GM23248 (cell line): ENCODE measurements at regions not wholly inside any gene's neighbourhood (a gene's known extent, or its start where the extent isn't known, plus 50 kb on each side); places are given as distances from the start of the nearest gene placed in this dataset.

ENCODE experiments used
- DNase-seq: peaks from one replicate; pipeline ENCODE4 v3.0.0-alpha.2; 2015
- H2AFZ ChIP-seq: fragments of 200-600 bp; sonication (generic); 2 replicates; pipeline ENCODE4 v1.6.1; 2016; ENCODE audit warnings: antibody characterized with exemption
- H3F3A ChIP-seq: fragments of 200-600 bp; sonication (generic); 2 replicates; pipeline ENCODE4 v1.6.1; 2016; ENCODE audit warnings: mild to moderate bottlenecking, antibody characterized with exemption, mixed run types; ENCODE audit not compliant: insufficient read depth
- H3K27ac ChIP-seq: fragments of 200-600 bp; sonication (generic); 2 replicates; pipeline ENCODE4 v1.5.1; 2016; ENCODE audit warnings: mild to moderate bottlenecking
- H3K27me3 ChIP-seq: fragments of 200-600 bp; sonication (generic); replicated peaks from 2 replicates; pipeline ENCODE4 v1.6.1; 2016; ENCODE audit warnings: mild to moderate bottlenecking; ENCODE audit not compliant: insufficient read depth
- H3K36me3 ChIP-seq: fragments of 200-600 bp; sonication (generic); 2 replicates; pipeline ENCODE4 v1.6.1; 2016; ENCODE audit warnings: low read depth, mild to moderate bottlenecking
- H3K4me1 ChIP-seq: fragments of 200-600 bp; sonication (generic); 2 replicates; pipeline ENCODE4 v1.6.1; 2016; ENCODE audit warnings: mild to moderate bottlenecking; ENCODE audit not compliant: insufficient read depth
- H3K4me2 ChIP-seq: fragments of 200-600 bp; sonication (generic); one replicate; pipeline ENCODE4 v1.6.1; 2016; ENCODE audit warnings: mild to moderate bottlenecking; ENCODE audit not compliant: unreplicated experiment
- H3K4me3 ChIP-seq: fragments of 200-600 bp; sonication (generic); 2 replicates; pipeline ENCODE4 v1.5.1; 2016; ENCODE audit warnings: mild to moderate bottlenecking
- H3K79me2 ChIP-seq: fragments of 200-600 bp; sonication (generic); 2 replicates; pipeline ENCODE4 v1.6.1; 2016; ENCODE audit warnings: mild to moderate bottlenecking; ENCODE audit not compliant: insufficient read depth
- H3K9ac ChIP-seq: fragments of 200-600 bp; sonication (generic); 2 replicates; pipeline ENCODE4 v1.6.1; 2016; ENCODE audit warnings: mild to moderate bottlenecking
- H3K9me2 ChIP-seq: fragments of 200-600 bp; sonication (generic); 2 replicates; pipeline ENCODE4 v1.6.1; 2016; ENCODE audit warnings: mixed run types, mild to moderate bottlenecking, moderate library complexity; ENCODE audit not compliant: insufficient read depth
- H3K9me3 ChIP-seq: fragments of 200-600 bp; sonication (generic); one replicate; pipeline ENCODE4 v1.6.1; 2017; ENCODE audit warnings: low read depth
- H4K20me1 ChIP-seq: fragments of 200-600 bp; sonication (generic); 2 replicates; pipeline ENCODE4 v1.6.0; 2016; ENCODE audit not compliant: insufficient read depth
- EZH2 ChIP-seq: fragments of 200-600 bp; sonication (generic); IDR thresholded peaks from 2 replicates; pipeline ENCODE4 v1.6.1; 2018; ENCODE audit warnings: antibody characterized with exemption, mild to moderate bottlenecking; ENCODE audit not compliant: insufficient read depth, poor library complexity, severe bottlenecking
- EZH2phosphoT487 ChIP-seq: fragments of 200-600 bp; sonication (generic); IDR thresholded peaks from 2 replicates; pipeline ENCODE4 v1.6.1; 2018; ENCODE audit warnings: antibody characterized with exemption, moderate library complexity, mild to moderate bottlenecking, low read depth; ENCODE audit not compliant: insufficient read depth
- WGBS, 2 experiments: methylation state at CpG; one replicate each; pipeline ENCODE4 v1.1.6; 2015 to 2017; ENCODE audit warnings: low lambda C conversion rate in 2 of 2, low coverage in 1 of 2; ENCODE audit errors: missing lambda C conversion rate in 2 of 2; 5-methylcytosine and 5-hydroxymethylcytosine counted together
- in situ Hi-C: fragments of 300-500 bp; cut with MboI; formaldehyde crosslinking; loops from 2 replicates; pipeline ENCODE4 v1.15.0; 2020

GRCh38 chr6:9982215-9982614 lies 432.7 kb downstream of the TFAP2A start:
- no peak overlapping the region for H2AFZ ChIP-seq
- WGBS, 2 experiments, result 36 to 39% methylated on average over 5 of the region's 5 CpGs
- no peaks in the 10 kb centered on the region for H3K27me3 ChIP-seq
- no peaks in the 10 kb centered on the region for H3K9me3 ChIP-seq
- H3K27ac ChIP-seq, result no peak overlapping the region
- in situ Hi-C loops, result no loop called here
- H3K4me3 ChIP-seq, result no peak overlapping the region
- no peak overlapping the region for H3K9ac ChIP-seq
- no peaks in the 10 kb centered on the region for H3F3A ChIP-seq
- no peaks in the 10 kb centered on the region for H3K36me3 ChIP-seq
- DNase-seq, result no peak
- H3K4me2 ChIP-seq, result no peak overlapping the region
- no peaks in the 10 kb centered on the region for H3K79me2 ChIP-seq
- no peaks in the 10 kb centered on the region for H3K9me2 ChIP-seq
- H4K20me1 ChIP-seq, result no peaks in the 10 kb centered on the region
- H3K4me1 ChIP-seq, result no peaks in the 10 kb centered on the region
- TF ChIP-seq EZH2phosphoT487, result no peak
- TF ChIP-seq EZH2, result no peak

- H3K27ac ChIP-seq, result no peak overlapping the region
- no peaks in the 10 kb centered on the region for H3K9me3 ChIP-seq
- 5 to 7% methylated on average over 5 of the region's 5 CpGs for WGBS, 2 experiments
These were observed 434.9 kb downstream of the TFAP2A start for GRCh38 chr6:9979996-9980395.

GRCh38 chr6:9978480-9978879 lies 436.4 kb downstream of the TFAP2A start:
- Histone ChIP-seq H3K9ac (no peak overlapping the region), H3K27ac (no peak overlapping the region), H3K9me2 (no peaks in the 10 kb centered on the region), H4K20me1 (no peaks in the 10 kb centered on the region), H3K79me2 (no peaks in the 10 kb centered on the region), H2AFZ (no peak overlapping the region), H3K27me3 (no peaks in the 10 kb centered on the region; the same call in 1 of the 2 replicates), H3K4me2 (no peak overlapping the region), H3K4me1 (no peaks in the 10 kb centered on the region), H3K9me3 (no peaks in the 10 kb centered on the region), H3F3A (no peaks in the 10 kb centered on the region), H3K36me3 (no peaks in the 10 kb centered on the region), H3K4me3 (no peak overlapping the region)
- no peak for DNase-seq
- in situ Hi-C loops, result no loop called here
- WGBS, 2 experiments, result 49 to 51% methylated on average over 6 of the region's 6 CpGs
- TF ChIP-seq EZH2phosphoT487, result no peak
- no peak for TF ChIP-seq EZH2

More at GRCh38 chr6:9979996-9980395, 434.9 kb downstream of the TFAP2A start:
- Histone ChIP-seq H3K36me3 (no peaks in the 10 kb centered on the region), H3F3A (no peaks in the 10 kb centered on the region), H4K20me1 (no peaks in the 10 kb centered on the region), H3K4me3 (no peak overlapping the region), H3K9me2 (no peaks in the 10 kb centered on the region), H3K9ac (no peak overlapping the region), H3K27me3 (no peaks in the 10 kb centered on the region; the same call in 1 of the 2 replicates), H3K4me1 (no peaks in the 10 kb centered on the region), H3K4me2 (no peak overlapping the region), H3K79me2 (no peaks in the 10 kb centered on the region), H2AFZ (no peak overlapping the region)
- in situ Hi-C loops, result no loop called here
- no peak for DNase-seq
- no peak for TF ChIP-seq EZH2
- TF ChIP-seq EZH2phosphoT487, result no peak

- Histone ChIP-seq H3K27ac (no peak overlapping the region), H3F3A (no peaks in the 10 kb centered on the region), H3K27me3 (no peaks in the 10 kb centered on the region; the same call in 1 of the 2 replicates), H3K4me2 (no peak overlapping the region), H3K79me2 (no peaks in the 10 kb centered on the region), H3K9ac (no peak overlapping the region), H2AFZ (no peak overlapping the region), H3K9me2 (no peaks in the 10 kb centered on the region), H4K20me1 (no peaks in the 10 kb centered on the region), H3K9me3 (no peaks in the 10 kb centered on the region), H3K4me3 (no peak overlapping the region), H3K4me1 (no peaks in the 10 kb centered on the region), H3K36me3 (no peaks in the 10 kb centered on the region)
- TF ChIP-seq EZH2phosphoT487 (no peak), EZH2 (no peak)
- 0 to 2% methylated on average over 2 of the region's 2 CpGs for WGBS, 2 experiments
- DNase-seq, result no peak
- in situ Hi-C loops, result no loop called here
These were observed 437.5 kb downstream of the TFAP2A start for GRCh38 chr6:9977411-9977810.

- H3K79me2 ChIP-seq, result no peaks in the 10 kb centered on the region
- H3K9me3 ChIP-seq, result no peaks in the 10 kb centered on the region
These were observed 453.2 kb downstream of the TFAP2A start for GRCh38 chr6:9961646-9962045.

More at GRCh38 chr6:9961646-9962045, 453.2 kb downstream of the TFAP2A start:
- Histone ChIP-seq H3K27me3 (no peaks in the 10 kb centered on the region), H3K4me3 (no peak overlapping the region), H2AFZ (no peak overlapping the region), H3K4me2 (no peak overlapping the region), H3K27ac (no peak overlapping the region), H3F3A (no peaks in the 10 kb centered on the region), H3K9me2 (no peaks in the 10 kb centered on the region), H4K20me1 (no peaks in the 10 kb centered on the region), H3K36me3 (no peaks in the 10 kb centered on the region), H3K4me1 (no peaks in the 10 kb centered on the region), H3K9ac (no peak overlapping the region)
- DNase-seq, result no peak
- in situ Hi-C loops, result no loop called here
- TF ChIP-seq EZH2 (no peak), EZH2phosphoT487 (no peak)
- 12 to 15% methylated on average over 5 of the region's 5 CpGs for WGBS, 2 experiments
